Activated T-cell treated with anti-CD3 and anti-CD28 coated beads for 48 hours (primary cell): ENCODE measurements at regions not wholly inside any gene's neighbourhood (a gene's known extent, or its start where the extent isn't known, plus 50 kb on each side); places are given as distances from the start of the nearest gene placed in this dataset.

ENCODE experiments used
- DNase-seq: peaks from one replicate; pipeline ENCODE4 v3.0.0-alpha.2; 2020; ENCODE audit warnings: low read depth

GRCh38 chr6:106918115-106918514 lies 56.4 kb downstream of the CD24 start:
- no peak for DNase-seq

GRCh38 chr6:106916891-106917290 lies 57.6 kb downstream of the CD24 start:
- no peak for DNase-seq

- DNase-seq = no peak
Observed at GRCh38 chr6:106913676-106914280, 60.8 kb downstream of the CD24 start.

GRCh38 chr6:106913111-106913510 lies 61.4 kb downstream of the CD24 start:
- DNase-seq = no peak

DNA sequence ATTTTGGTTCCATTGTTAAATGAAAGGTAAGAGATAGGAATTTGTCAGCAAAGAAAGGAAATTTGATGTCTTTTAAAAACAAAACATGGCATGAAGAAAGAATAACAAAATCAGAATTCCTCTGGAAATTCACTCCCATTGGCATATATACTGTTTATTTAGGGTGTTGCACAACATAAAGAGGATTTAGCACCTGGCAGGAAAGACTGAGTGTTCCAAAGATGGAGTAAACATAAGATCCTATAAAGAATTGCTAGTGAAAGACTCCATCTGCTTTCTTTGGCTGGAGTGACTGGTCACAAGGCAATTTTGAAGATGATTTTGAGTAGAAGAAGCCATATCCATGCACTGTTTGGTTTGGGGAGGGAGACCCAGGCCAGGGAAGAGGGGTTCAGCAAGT lies 62.4 kb downstream of the CD24 start:
- no peak for DNase-seq

DNA sequence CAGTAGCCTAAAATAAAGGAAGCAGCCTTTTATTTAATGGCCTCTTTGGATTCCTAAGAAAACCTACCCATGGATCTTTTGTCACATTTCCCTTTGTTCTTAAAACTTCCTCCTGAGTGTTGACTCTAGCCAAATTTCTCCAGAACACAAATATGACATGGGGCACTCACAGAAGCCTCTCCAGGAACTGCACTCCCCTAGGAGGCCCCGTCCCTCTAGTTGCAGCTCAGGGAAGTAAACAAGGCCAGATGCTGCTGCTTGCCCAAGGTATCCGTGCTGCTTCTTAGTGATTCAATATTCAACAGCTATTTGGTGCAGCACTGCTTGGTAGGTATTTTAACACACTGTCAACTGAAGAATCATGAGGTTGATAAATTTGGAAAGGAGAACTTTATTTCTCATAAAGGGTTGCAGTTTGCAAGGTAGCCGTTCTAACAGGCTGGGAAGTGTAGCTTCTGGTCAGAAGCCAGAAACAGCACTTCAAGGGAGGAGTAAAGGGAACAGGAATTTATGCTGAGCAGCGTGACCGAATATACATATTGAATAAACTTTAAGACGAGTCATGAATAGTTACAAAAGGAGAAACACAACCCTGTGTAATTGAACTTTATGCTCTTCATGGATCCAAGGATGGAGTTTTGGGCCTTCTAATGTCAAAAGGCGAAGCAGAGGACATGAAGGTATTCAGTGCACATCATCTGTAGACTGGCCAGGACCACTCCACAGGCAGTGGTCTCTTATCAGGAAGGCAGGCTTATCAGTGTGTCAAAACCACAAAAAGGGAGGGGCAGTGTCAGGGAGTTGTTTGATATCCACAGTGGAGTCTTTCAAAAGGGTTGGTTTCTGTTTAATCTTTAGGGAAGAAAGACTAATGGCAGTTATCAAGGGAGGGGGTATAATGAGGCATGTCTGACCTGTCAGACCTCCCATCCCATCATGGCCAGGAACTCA lies 63.3 kb downstream of the CD24 start:
- no peak for DNase-seq

DNA sequence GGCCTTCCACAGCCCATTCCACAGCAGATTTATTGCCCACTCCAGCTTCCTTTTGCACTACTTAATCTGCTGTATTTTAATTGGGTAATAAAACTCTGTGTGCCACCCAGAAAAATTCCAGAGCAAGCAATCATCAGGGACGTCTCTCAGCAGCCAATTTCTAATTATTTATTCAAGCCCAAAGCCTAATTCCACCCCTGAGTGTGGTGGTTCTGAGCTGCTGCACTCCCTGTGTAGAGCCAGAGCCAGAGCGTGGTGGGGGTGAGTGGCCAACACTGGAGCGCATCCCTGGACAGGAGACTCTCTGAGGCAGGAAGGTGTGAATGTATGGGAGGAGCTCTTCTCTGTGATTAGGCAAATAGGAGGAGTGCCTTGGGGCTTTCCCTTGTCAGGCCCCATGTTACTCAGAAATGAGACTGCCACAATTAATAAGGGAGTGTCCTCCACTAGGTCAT lies 66.1 kb downstream of the CD24 start:
- no peak for DNase-seq

DNA sequence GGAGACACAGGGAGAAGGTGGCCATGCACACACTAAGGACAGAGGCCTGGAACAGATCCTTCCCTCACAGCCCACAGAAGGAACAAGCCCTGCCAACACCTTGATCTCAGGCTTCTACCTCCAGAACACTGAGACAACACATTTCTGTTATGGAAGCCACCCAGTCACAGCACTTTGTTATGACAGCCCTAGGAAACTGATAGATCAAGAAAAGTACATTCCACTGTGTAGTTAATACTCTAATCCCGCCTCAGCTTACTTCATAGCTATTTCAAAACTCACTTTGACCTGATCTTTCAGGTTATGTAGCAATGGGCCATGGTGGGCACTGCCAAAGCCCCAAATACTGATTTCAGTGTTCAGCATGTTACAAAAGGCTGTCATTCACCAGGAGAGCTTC lies 66.8 kb downstream of the CD24 start:
- DNase-seq = no peak

- DNase-seq = no peak
Observed at GRCh38 chr6:106906232-106906631, 68.3 kb downstream of the CD24 start.

DNA sequence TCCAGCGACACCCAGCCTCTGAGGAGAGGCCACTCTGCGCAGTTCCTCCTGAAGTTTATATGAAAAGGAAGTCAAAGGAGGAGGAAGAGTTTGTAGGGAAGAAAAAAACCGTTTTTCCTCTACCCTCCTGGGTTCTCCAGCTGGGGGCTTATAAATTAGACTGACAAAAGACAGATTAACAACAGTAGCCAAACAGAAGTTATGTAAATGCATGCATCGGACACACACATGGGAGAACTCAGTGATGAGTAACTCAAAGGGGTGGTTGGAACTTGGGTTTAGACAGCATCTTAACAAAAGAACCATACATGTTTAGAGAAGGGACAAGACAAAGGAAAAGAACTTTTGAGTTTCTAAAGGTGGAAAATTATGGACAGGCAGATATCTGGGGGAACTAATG lies 71.2 kb downstream of the CD24 start:
- no peak for DNase-seq

- DNase-seq = no peak
Observed at GRCh38 chr6:106901062-106901461, 73.5 kb downstream of the CD24 start.

DNA sequence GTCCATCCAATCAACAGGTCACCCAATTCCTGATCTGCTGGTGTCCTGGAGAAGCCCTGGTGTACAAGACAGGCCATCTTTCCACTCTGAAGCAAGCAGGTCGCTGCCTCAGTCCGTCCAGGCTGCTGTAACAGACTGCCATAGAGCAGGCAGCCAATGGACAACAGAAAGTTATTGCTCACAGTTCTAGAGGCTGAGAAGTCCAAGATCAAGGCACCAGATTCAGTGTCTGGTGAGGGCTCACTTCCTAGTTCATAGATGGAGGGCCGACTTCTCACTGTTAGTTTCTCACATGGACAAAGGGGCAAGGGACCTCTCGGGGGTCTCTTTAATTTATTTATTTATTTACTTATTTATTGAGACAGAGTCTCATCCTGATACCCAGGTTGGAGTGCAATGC lies 74.8 kb downstream of the CD24 start:
- DNase-seq = no peak

DNA sequence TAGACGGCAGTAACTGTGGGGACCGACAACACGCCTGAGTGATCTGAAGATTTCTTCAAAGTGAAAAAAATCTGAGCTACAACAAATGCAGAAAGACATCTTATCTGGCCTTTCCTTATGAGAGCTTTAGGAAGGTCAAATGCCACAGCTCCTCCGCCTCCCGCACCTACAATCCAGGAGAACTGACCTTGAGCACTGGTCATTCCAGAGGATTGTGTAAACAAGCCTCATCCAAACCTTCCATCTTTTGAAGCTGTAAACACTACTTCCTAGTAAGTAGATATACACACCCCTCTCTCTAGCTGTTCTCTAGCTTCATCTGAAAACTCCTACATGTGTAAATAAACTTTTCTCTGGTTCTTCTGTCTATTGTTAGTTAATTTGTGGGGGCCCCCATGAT lies 76.9 kb downstream of the CD24 start:
- DNase-seq = no peak

GRCh38 chr6:106895703-106896040 lies 78.9 kb downstream of the CD24 start:
- DNase-seq = no peak

DNA sequence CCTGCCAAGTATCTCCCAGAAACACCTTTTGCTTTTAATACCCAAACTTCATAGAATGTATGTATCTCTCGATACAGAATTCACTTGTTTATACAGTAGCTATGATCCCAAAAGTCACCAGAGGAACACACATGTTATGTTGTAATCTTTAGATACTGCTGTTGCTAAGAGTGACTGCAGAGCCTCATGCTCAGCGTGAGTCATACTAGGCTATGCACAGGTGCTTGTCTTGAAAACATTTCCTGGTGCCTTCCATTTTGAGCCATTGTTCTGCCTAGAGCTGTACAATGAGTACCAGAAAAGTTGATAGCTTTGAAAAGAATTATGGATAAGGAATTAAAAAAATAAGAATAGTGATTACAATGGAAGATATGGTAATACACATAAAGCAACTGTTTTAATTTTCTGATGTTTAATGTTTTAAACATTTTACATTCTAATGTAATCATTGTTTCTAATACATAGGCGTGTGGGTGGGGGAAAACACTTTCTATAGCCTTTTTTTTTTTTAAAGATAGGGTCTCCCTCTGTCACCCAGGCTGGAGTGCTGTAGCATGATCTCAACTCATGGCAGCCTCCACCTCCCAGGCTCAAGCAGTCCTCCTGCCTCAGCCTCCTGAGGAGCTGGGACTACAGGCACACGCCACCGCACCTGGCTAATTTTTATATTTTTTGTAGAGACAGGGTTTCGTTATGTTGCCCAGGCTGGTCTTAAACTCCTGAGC lies 79.4 kb downstream of the CD24 start:
- no peak for DNase-seq

DNA sequence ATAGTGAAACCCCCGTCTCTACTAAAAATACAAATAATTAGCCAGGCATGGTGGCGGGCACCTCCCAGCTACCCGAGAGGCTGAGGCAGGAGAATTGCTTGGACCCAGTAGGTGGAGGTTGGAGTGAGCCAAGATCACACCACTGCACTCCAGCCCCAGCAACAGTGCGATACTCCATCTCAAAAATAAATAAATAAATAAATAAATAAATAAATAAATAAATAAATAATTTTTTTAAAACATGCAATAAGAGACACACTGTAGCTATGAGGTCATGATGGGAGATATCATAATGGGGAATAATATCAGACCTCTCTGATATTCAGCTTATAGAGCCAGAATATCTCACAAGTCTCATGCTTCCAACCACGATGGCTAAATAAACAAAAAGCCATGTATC lies 82.3 kb downstream of the CD24 start:
- DNase-seq = no peak

- no peak for DNase-seq
Observed at GRCh38 chr6:106890447-106890846, 84.1 kb downstream of the CD24 start.

- no peak for DNase-seq
Observed at GRCh38 chr6:106889692-106890091, 84.8 kb downstream of the CD24 start.

- DNase-seq = no peak
Observed at GRCh38 chr6:106886922-106887797, 87.4 kb downstream of the CD24 start.

DNA sequence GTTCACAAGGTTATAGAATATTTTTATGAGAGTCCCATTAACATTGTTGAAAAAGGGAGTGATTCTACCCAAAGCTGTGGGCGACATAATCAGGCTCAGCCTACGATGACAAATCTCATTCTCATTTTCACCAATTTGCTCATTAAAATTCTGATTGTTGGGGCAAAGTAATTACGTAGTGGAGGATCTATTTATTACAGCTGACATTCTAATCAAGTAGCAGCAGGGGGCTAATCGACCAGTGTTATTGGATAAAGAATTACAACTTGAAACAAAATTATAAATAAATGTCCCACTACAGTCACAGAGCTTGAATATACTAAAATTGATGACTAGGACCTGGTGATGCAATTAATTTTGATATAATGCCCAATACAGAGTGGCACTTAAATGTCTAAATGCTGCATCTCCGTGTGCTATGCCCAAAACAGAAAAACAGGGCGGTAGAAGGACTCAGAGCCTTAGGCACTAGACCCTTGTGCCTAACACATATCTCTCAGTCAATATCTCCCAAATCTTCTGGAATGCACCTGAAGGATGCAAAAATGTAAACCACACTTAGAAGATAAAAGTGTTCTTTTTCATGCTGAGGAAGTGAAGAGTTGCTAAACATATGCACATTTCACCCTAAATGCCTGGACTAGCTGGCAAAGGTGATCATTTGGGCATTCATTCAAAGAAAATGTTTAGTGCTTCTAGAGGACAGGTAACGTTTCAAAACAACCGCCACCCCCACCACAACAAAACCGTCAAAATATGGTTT lies 88.3 kb downstream of the CD24 start:
- no peak for DNase-seq

- DNase-seq = no peak
Observed at GRCh38 chr6:106885679-106886078, 88.8 kb downstream of the CD24 start.
